Smooth muscle cell (in vitro differentiated cells): ENCODE measurements at regions not wholly inside any gene's neighbourhood (a gene's known extent, or its start where the extent isn't known, plus 50 kb on each side); places are given as distances from the start of the nearest gene placed in this dataset.

Experiments used
- DNase-seq: peaks from one replicate; lab custom pipeline; 2025; ENCODE audit not compliant: unreplicated experiment; lab: John Stamatoyannopoulos, UW
- H2AFZ ChIP-seq: fragments of 200-600 bp; sonication (generic); 2 replicates; pipeline ENCODE4 v1.6.0; 2016; ENCODE audit warnings: antibody characterized with exemption, low read depth, mild to moderate bottlenecking
- H3F3A ChIP-seq: fragments of 200-600 bp; sonication (generic); 2 replicates; pipeline ENCODE4 v1.6.0; 2017; ENCODE audit warnings: antibody characterized with exemption, low read depth
- H3K27ac ChIP-seq: fragments of 200-600 bp; sonication (generic); 2 replicates; pipeline ENCODE4 v1.5.1; 2016; ENCODE audit warnings: low read depth, mild to moderate bottlenecking
- H3K27me3 ChIP-seq: fragments of 200-600 bp; sonication (generic); 2 replicates; pipeline ENCODE4 v1.6.1; 2016; ENCODE audit warnings: low read depth, mild to moderate bottlenecking
- H3K36me3 ChIP-seq: fragments of 200-600 bp; sonication (generic); 2 replicates; pipeline ENCODE4 v1.5.1; 2016; ENCODE audit warnings: low read depth
- H3K4me1 ChIP-seq: fragments of 200-600 bp; sonication (generic); 2 replicates; pipeline ENCODE4 v1.5.1; 2016; ENCODE audit warnings: low read depth
- H3K4me2 ChIP-seq: fragments of 200-600 bp; sonication (generic); 2 replicates; pipeline ENCODE4 v1.6.0; 2016; ENCODE audit warnings: mild to moderate bottlenecking
- H3K4me3 ChIP-seq: fragments of 200-600 bp; sonication (generic); 2 replicates; pipeline ENCODE4 v1.5.1; 2016; ENCODE audit warnings: mild to moderate bottlenecking
- H3K79me2 ChIP-seq: fragments of 200-600 bp; sonication (generic); 2 replicates; pipeline ENCODE4 v1.6.0; 2016; ENCODE audit warnings: low read depth, mild to moderate bottlenecking
- H3K9ac ChIP-seq: fragments of 200-600 bp; sonication (generic); 2 replicates; pipeline ENCODE4 v1.6.0; 2016; ENCODE audit warnings: low read depth
- H3K9me3 ChIP-seq: fragments of 200-600 bp; sonication (generic); replicated peaks from 2 replicates; pipeline ENCODE4 v1.5.1; 2016; ENCODE audit warnings: low read depth
- H4K20me1 ChIP-seq: fragments of 200-600 bp; sonication (generic); 2 replicates; pipeline ENCODE4 v1.6.0; 2016; ENCODE audit warnings: low read depth
- WGBS: methylation state at CpG from one replicate; pipeline ENCODE4 v1.1.7; 2016; ENCODE audit warnings: low lambda C conversion rate; 5-methylcytosine and 5-hydroxymethylcytosine counted together
- TF ChIP-seq, protein P1 (sequence below): fragments of 200-600 bp; sonication (generic); IDR thresholded peaks from 2 replicates; pipeline ENCODE4 v1.5.1; 2017; ENCODE audit warnings: borderline replicate concordance, mild to moderate bottlenecking, antibody characterized with exemption; ENCODE audit not compliant: insufficient read depth, poor library complexity, severe bottlenecking

DNA sequence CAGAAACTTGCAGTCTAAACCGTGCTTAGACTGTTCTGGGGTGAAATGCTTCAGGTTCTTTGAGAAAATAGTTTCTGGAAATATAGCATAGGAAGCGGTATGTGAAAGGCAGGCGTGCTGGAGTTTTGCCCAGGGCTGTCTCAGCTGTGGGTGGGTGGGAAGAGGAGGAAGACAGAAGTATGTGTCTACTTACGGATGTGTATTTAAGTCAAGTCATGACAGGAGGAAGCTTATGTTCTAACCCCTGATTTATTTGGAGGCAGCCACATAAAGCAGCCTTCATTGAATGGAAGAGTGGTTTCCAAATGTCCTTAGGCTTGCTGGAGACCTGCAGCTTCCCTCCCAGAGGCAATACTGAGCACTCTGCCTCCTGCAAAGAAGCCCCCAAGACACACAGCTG lies 126.8 kb upstream of the ADRA1D start:
- Histone ChIP-seq H3K79me2 (no peaks in the 10 kb centered on the region), H3K4me3 (no peak overlapping the region), H4K20me1 (no peaks in the 10 kb centered on the region), H2AFZ (no peak overlapping the region), H3K4me2 (peak overlapping the region; percentile 40), H3K9me3 (no peaks in the 10 kb centered on the region), H3K36me3 (no peaks in the 10 kb centered on the region), H3K27me3 (peaks cover 16% of the 10 kb centered on the region), H3K4me1 (no peaks in the 10 kb centered on the region), H3F3A (no peaks in the 10 kb centered on the region), H3K9ac (no peak overlapping the region), H3K27ac (no peak overlapping the region)
- WGBS = 22% methylated on average over 4 of the region's 4 CpGs
- TF ChIP-seq, protein P1, sequence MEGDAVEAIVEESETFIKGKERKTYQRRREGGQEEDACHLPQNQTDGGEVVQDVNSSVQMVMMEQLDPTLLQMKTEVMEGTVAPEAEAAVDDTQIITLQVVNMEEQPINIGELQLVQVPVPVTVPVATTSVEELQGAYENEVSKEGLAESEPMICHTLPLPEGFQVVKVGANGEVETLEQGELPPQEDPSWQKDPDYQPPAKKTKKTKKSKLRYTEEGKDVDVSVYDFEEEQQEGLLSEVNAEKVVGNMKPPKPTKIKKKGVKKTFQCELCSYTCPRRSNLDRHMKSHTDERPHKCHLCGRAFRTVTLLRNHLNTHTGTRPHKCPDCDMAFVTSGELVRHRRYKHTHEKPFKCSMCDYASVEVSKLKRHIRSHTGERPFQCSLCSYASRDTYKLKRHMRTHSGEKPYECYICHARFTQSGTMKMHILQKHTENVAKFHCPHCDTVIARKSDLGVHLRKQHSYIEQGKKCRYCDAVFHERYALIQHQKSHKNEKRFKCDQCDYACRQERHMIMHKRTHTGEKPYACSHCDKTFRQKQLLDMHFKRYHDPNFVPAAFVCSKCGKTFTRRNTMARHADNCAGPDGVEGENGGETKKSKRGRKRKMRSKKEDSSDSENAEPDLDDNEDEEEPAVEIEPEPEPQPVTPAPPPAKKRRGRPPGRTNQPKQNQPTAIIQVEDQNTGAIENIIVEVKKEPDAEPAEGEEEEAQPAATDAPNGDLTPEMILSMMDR = no peak
- no peak for DNase-seq

DNA sequence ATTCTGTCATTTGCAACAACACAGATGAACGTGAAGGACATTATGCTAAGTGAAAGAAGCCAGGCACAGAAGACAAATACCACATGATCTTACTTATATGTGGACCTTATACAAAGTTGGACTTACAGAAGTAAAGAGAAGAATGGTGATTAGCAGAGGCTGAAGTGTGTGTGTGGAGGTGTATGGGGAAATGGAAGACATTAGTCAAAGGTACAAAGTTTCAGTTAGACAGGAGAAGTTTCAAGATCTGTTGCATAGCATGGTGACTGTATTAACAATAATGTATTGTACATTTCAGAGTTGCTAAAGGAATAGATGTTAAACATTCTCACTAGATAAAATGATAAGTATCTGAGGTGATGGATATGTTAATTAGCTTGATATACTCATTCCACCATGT lies 124.4 kb upstream of the ADRA1D start:
- Histone ChIP-seq H3K4me3 (no peak overlapping the region), H3K4me2 (no peak overlapping the region), H3F3A (no peaks in the 10 kb centered on the region), H2AFZ (no peak overlapping the region), H3K9ac (no peak overlapping the region), H3K27me3 (no peaks in the 10 kb centered on the region), H3K27ac (no peak overlapping the region), H3K9me3 (no peaks in the 10 kb centered on the region), H3K36me3 (no peaks in the 10 kb centered on the region), H3K79me2 (no peaks in the 10 kb centered on the region), H4K20me1 (no peaks in the 10 kb centered on the region), H3K4me1 (no peaks in the 10 kb centered on the region)
- no peak for DNase-seq
- TF ChIP-seq, protein P1 = no peak
- 85% methylated on average over 1 of the region's 1 CpG for WGBS

- Histone ChIP-seq H3K4me2 (no peak overlapping the region), H3K79me2 (no peaks in the 10 kb centered on the region), H4K20me1 (no peaks in the 10 kb centered on the region), H3K4me1 (no peaks in the 10 kb centered on the region), H3K9me3 (no peaks in the 10 kb centered on the region), H3K9ac (no peak overlapping the region), H3K27me3 (no peaks in the 10 kb centered on the region), H3K4me3 (no peak overlapping the region), H3K36me3 (no peaks in the 10 kb centered on the region), H2AFZ (no peak overlapping the region), H3K27ac (no peak overlapping the region), H3F3A (no peaks in the 10 kb centered on the region)
- TF ChIP-seq, protein P1 = no peak
- no peak for DNase-seq
- WGBS = 96% methylated on average over 2 of the region's 2 CpGs
These were observed 122.7 kb upstream of the ADRA1D start for GRCh38 chr20:4371623-4372251.

GRCh38 chr20:4370851-4371250 lies 121.8 kb upstream of the ADRA1D start:
- Histone ChIP-seq H3K9ac (no peak overlapping the region), H3K4me3 (no peak overlapping the region), H3K79me2 (no peaks in the 10 kb centered on the region), H3K4me2 (no peak overlapping the region), H2AFZ (no peak overlapping the region), H3K9me3 (no peaks in the 10 kb centered on the region), H4K20me1 (no peaks in the 10 kb centered on the region), H3K27me3 (no peaks in the 10 kb centered on the region), H3K4me1 (no peaks in the 10 kb centered on the region), H3K36me3 (no peaks in the 10 kb centered on the region), H3F3A (no peaks in the 10 kb centered on the region), H3K27ac (no peak overlapping the region)
- TF ChIP-seq, protein P1 = no peak
- WGBS = 92% methylated on average over 2 of the region's 2 CpGs
- DNase-seq = no peak
